ENCODE measurements at regions not wholly inside any gene's neighbourhood (a gene's known extent, or its start where the extent isn't known, plus 50 kb on each side); places are given as distances from the start of the nearest gene placed in this dataset.

GRCh38 chr11:122210367-122210997, 94.5 kb upstream of the BLID start:
- ATAC-seq (no peak), FAIRE-seq (no peak), DNase-seq (ENCODE audit: extremely low read depth in 1 of 4, low spot score in 3 of 4) (no peak)
- ChIA-PET CTCF (ENCODE audit: low intra/inter-chr PET ratio) (no interaction called here), POLR2A (no interaction called here)
- BruUV-seq (replicated peaks): no TSS peak
- Histone ChIP-seq H3K36me3 (ENCODE audit: control insufficient read depth, insufficient read depth, low read length) (no peaks in the 10 kb centered on the region), H4K20me1 (replicated peaks; ENCODE audit: control insufficient read depth, insufficient read depth, low read length) (no peaks in the 10 kb centered on the region), H3K27ac (ENCODE audit: extremely low read depth, low read depth, low read length) (no peak overlapping the region), H3K27me3 (ENCODE audit: control insufficient read depth in 2 of 2, insufficient read depth in 2 of 2, low read length in 2 of 2) (no peaks in the 10 kb centered on the region), H3K4me2 (ENCODE audit: insufficient read depth, low read length) (no peak overlapping the region), H3K9me1 (ENCODE audit: control insufficient read depth, insufficient read depth, low read length) (no peaks in the 10 kb centered on the region), H3K9ac (ENCODE audit: insufficient read depth in 1 of 2, low read depth in 2 of 2, low read length in 2 of 2) (no peak overlapping the region), H3K4me3 (no peak overlapping the region), H3K9me3 (replicated peaks; ENCODE audit: control insufficient read depth, insufficient read depth, low read depth, low read length) (no peaks in the 10 kb centered on the region), H2AFZ (ENCODE audit: low read depth, low read length) (no peak overlapping the region), H3K79me2 (ENCODE audit: control insufficient read depth, insufficient read depth, low read length) (no peaks in the 10 kb centered on the region), H3K4me1 (replicated peaks in 1 of 2; ENCODE audit: control insufficient read depth in 2 of 2, insufficient read depth in 2 of 2, low read length in 2 of 2) (no peaks in the 10 kb centered on the region)
- in situ Hi-C loops (cut with MboI): no loop called here
- 3% methylated on average over 2 of the region's 2 CpGs for WGBS (ENCODE audit: insufficient coverage, low coverage, missing lambda C conversion rate)
- intact Hi-C loops (cut with micrococcal nuclease): no loop called here
- TF ChIP-seq POLR3A (IDR thresholded peaks at IDR 0.05; ENCODE audit: borderline replicate concordance, extremely low read depth, insufficient read depth, insufficient read length) (no peak), PREB (CRISPR knock-in tag; IDR thresholded peaks at IDR 0.05) (no peak), NCOA6 (IDR thresholded peaks at IDR 0.05) (no peak), C11orf30 (IDR thresholded peaks at IDR 0.05; ENCODE audit: low read depth) (no peak), XRCC3 (IDR thresholded peaks at IDR 0.05) (no peak), JUNB (CRISPR knock-in tag; conservative IDR thresholded peaks at IDR 0.05) (no peak), POLR2AphosphoS2 (IDR thresholded peaks at IDR 0.05; ENCODE audit: low read length) (no peak), EZH2 (IDR thresholded peaks at IDR 0.05; ENCODE audit: borderline replicate concordance, low read depth, low read length) (no peak), ZNF57 (CRISPR knock-in tag; IDR thresholded peaks at IDR 0.05) (no peak), THAP7 (CRISPR knock-in tag; IDR thresholded peaks at IDR 0.05) (no peak), NFYB (IDR thresholded peaks at IDR 0.05; ENCODE audit: extremely low read depth, insufficient read length) (no peak), PYGO2 (tag; IDR thresholded peaks at IDR 0.05) (no peak)
- TF ChIP-seq, protein P1, sequence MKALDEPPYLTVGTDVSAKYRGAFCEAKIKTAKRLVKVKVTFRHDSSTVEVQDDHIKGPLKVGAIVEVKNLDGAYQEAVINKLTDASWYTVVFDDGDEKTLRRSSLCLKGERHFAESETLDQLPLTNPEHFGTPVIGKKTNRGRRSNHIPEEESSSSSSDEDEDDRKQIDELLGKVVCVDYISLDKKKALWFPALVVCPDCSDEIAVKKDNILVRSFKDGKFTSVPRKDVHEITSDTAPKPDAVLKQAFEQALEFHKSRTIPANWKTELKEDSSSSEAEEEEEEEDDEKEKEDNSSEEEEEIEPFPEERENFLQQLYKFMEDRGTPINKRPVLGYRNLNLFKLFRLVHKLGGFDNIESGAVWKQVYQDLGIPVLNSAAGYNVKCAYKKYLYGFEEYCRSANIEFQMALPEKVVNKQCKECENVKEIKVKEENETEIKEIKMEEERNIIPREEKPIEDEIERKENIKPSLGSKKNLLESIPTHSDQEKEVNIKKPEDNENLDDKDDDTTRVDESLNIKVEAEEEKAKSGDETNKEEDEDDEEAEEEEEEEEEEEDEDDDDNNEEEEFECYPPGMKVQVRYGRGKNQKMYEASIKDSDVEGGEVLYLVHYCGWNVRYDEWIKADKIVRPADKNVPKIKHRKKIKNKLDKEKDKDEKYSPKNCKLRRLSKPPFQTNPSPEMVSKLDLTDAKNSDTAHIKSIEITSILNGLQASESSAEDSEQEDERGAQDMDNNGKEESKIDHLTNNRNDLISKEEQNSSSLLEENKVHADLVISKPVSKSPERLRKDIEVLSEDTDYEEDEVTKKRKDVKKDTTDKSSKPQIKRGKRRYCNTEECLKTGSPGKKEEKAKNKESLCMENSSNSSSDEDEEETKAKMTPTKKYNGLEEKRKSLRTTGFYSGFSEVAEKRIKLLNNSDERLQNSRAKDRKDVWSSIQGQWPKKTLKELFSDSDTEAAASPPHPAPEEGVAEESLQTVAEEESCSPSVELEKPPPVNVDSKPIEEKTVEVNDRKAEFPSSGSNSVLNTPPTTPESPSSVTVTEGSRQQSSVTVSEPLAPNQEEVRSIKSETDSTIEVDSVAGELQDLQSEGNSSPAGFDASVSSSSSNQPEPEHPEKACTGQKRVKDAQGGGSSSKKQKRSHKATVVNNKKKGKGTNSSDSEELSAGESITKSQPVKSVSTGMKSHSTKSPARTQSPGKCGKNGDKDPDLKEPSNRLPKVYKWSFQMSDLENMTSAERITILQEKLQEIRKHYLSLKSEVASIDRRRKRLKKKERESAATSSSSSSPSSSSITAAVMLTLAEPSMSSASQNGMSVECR (CRISPR knock-in tag; IDR thresholded peaks at IDR 0.05): no peak
- TF ChIP-seq, protein P2, sequence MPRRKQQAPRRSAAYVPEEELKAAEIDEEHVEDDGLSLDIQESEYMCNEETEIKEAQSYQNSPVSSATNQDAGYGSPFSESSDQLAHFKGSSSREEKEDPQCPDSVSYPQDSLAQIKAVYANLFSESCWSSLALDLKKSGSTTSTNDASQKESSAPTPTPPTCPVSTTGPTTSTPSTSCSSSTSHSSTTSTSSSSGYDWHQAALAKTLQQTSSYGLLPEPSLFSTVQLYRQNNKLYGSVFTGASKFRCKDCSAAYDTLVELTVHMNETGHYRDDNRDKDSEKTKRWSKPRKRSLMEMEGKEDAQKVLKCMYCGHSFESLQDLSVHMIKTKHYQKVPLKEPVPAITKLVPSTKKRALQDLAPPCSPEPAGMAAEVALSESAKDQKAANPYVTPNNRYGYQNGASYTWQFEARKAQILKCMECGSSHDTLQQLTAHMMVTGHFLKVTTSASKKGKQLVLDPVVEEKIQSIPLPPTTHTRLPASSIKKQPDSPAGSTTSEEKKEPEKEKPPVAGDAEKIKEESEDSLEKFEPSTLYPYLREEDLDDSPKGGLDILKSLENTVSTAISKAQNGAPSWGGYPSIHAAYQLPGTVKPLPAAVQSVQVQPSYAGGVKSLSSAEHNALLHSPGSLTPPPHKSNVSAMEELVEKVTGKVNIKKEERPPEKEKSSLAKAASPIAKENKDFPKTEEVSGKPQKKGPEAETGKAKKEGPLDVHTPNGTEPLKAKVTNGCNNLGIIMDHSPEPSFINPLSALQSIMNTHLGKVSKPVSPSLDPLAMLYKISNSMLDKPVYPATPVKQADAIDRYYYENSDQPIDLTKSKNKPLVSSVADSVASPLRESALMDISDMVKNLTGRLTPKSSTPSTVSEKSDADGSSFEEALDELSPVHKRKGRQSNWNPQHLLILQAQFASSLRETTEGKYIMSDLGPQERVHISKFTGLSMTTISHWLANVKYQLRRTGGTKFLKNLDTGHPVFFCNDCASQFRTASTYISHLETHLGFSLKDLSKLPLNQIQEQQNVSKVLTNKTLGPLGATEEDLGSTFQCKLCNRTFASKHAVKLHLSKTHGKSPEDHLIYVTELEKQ (CRISPR knock-in tag; IDR thresholded peaks at IDR 0.05): no peak

All from K562 (cell line).